GM18508 (cell line): ENCODE measurements at regions not wholly inside any gene's neighbourhood (a gene's known extent, or its start where the extent isn't known, plus 50 kb on each side); places are given as distances from the start of the nearest gene placed in this dataset.
A peak's percentile ranks its signal among the peaks of the same experiment; 100 is the strongest.

ENCODE experiments used
- ATAC-seq: cut with Tn5 transposase; IDR thresholded peaks from one replicate; pipeline ENCODE4 v1.9.1; 2021; ENCODE audit warnings: moderate number of reproducible peaks; ENCODE audit not compliant: insufficient read depth, unreplicated experiment

- no peak for ATAC-seq
Measured at GRCh38 chr3:110755345-110755744, 316.3 kb upstream of the NECTIN3 start.

- no peak for ATAC-seq
Measured at GRCh38 chr3:110756705-110757104, 314.9 kb upstream of the NECTIN3 start.

- no peak for ATAC-seq
Measured at GRCh38 chr3:110758208-110758607, 313.4 kb upstream of the NECTIN3 start.

GRCh38 chr3:110767156-110767555, 304.5 kb upstream of the NECTIN3 start:
- ATAC-seq: no peak

GRCh38 chr3:110767838-110768237, 303.8 kb upstream of the NECTIN3 start:
- ATAC-seq: peak; percentile 89

- no peak for ATAC-seq
Measured at GRCh38 chr3:110773413-110773954, 298.1 kb upstream of the NECTIN3 start.

- no peak for ATAC-seq
Measured at GRCh38 chr3:110774496-110775265, 296.9 kb upstream of the NECTIN3 start.

- no peak for ATAC-seq
Measured at GRCh38 chr3:110779581-110779980, 292.0 kb upstream of the NECTIN3 start.

- no peak for ATAC-seq
Measured at GRCh38 chr3:110783541-110783940, 288.1 kb upstream of the NECTIN3 start.

GRCh38 chr3:110788794-110789193, 282.8 kb upstream of the NECTIN3 start:
- no peak for ATAC-seq

- no peak for ATAC-seq
Measured at GRCh38 chr3:110789315-110789714, 282.3 kb upstream of the NECTIN3 start.

GRCh38 chr3:110790631-110791030, 281.0 kb upstream of the NECTIN3 start:
- ATAC-seq: no peak

GRCh38 chr3:110791995-110792686, 279.5 kb upstream of the NECTIN3 start:
- no peak for ATAC-seq

- no peak for ATAC-seq
Measured at GRCh38 chr3:110793611-110794010, 278.0 kb upstream of the NECTIN3 start.

- no peak for ATAC-seq
Measured at GRCh38 chr3:110795163-110795562, 276.5 kb upstream of the NECTIN3 start.

- no peak for ATAC-seq
Measured at GRCh38 chr3:110799271-110799670, 272.3 kb upstream of the NECTIN3 start.

GRCh38 chr3:110804856-110805255, 266.8 kb upstream of the NECTIN3 start:
- no peak for ATAC-seq

GRCh38 chr3:110806924-110807323, 264.7 kb upstream of the NECTIN3 start:
- ATAC-seq: no peak

- no peak for ATAC-seq
Measured at GRCh38 chr3:110808630-110809029, 263.0 kb upstream of the NECTIN3 start.

GRCh38 chr3:110810356-110810755, 261.3 kb upstream of the NECTIN3 start:
- ATAC-seq: no peak

- ATAC-seq: no peak
Measured at GRCh38 chr3:110811050-110811449, 260.6 kb upstream of the NECTIN3 start.

- ATAC-seq: no peak
Measured at GRCh38 chr3:110813541-110813940, 258.1 kb upstream of the NECTIN3 start.
